Parathyroid adenoma (tissue), 2 donors: ENCODE measurements at regions not wholly inside any gene's neighbourhood (a gene's known extent, or its start where the extent isn't known, plus 50 kb on each side); places are given as distances from the start of the nearest gene placed in this dataset.

Experiments used
- H2AFZ ChIP-seq: fragments of 300-600 bp; sonication (generic); one replicate; pipeline ENCODE4 v1.7.0; 2017; ENCODE audit warnings: antibody characterized with exemption, mild to moderate bottlenecking
- H3K27ac ChIP-seq: fragments of 300-600 bp; sonication (generic); one replicate; pipeline ENCODE4 v1.7.0; 2017
- H3K27me3 ChIP-seq: fragments of 300-600 bp; sonication (generic); one replicate; pipeline ENCODE4 v1.7.0; 2017; ENCODE audit warnings: low read length; ENCODE audit not compliant: control insufficient read depth, insufficient read depth
- H3K36me3 ChIP-seq: fragments of 300-600 bp; sonication (generic); one replicate; pipeline ENCODE4 v1.7.0; 2017; ENCODE audit warnings: low read length; ENCODE audit not compliant: control insufficient read depth, insufficient read depth
- H3K4me1 ChIP-seq: fragments of 300-600 bp; sonication (generic); one replicate; pipeline ENCODE4 v1.7.0; 2017; ENCODE audit warnings: control low read depth
- H3K4me2 ChIP-seq: fragments of 300-600 bp; sonication (generic); one replicate; pipeline ENCODE4 v1.7.0; 2017; ENCODE audit warnings: low read length
- H3K4me3 ChIP-seq: fragments of 300-600 bp; sonication (generic); one replicate; pipeline ENCODE4 v1.7.0; 2017; ENCODE audit warnings: low read depth, low read length
- H3K79me2 ChIP-seq: fragments of 300-600 bp; sonication (generic); one replicate; pipeline ENCODE4 v1.7.0; 2017; ENCODE audit warnings: control low read depth
- H3K9ac ChIP-seq: fragments of 300-600 bp; sonication (generic); one replicate; pipeline ENCODE4 v1.7.0; 2017; ENCODE audit warnings: mild to moderate bottlenecking
- H3K9me3 ChIP-seq: fragments of 300-600 bp; sonication (generic); one replicate; pipeline ENCODE4 v1.7.0; 2017; ENCODE audit warnings: low read length; ENCODE audit not compliant: control insufficient read depth
- TF ChIP-seq, protein P1 (sequence below): fragments of 300-600 bp; sonication (generic); IDR thresholded peaks from one replicate; pipeline ENCODE4 v1.7.0; 2017; ENCODE audit warnings: antibody characterized with exemption, mild to moderate bottlenecking
- donor health status: primary hyperparathyroidism.

DNA sequence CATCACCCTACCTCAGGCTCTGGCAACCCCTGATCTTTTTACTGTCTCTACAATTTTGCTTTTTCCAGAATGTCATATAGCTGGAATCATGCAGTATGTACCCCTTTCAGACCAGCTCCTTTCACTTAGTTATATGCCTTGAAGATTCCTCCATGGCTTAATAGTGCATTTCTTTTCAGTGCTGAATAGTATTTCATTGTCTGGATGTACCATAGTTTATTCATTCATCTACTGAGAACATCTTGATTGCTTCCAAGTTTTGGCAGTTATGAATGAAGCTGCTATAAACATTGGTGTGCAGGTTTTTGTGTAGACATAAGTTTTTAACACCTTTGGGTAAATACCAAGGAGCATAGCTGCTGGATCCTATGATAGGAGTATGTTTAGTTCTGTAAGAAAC, 50.8 kb upstream of the ANP32A start:
- Histone ChIP-seq H3K9ac (no peak overlapping the region), H3K79me2 (no peaks in the 10 kb centered on the region), H2AFZ (no peak overlapping the region)

DNA sequence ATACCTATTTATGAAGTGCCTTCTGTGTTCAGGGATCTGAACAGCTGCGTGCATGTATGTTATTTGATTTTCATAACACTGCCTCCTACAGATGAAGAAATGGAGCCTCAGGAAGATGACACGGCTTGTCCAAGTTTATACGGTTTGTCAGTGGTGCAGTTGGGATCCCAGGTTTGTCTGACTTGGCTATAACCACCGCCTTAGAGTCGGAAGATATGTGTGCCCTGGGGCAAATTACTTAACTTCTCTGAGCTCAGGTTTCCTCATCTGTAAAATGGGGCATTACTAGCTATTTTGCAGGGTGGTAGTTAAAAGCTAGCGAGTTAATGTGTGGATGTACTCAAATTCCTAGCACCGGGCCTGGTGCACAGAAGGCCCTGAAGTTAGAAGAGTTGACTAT, 54.1 kb upstream of the ANP32A start:
- Histone ChIP-seq H3K27me3 (no peaks in the 10 kb centered on the region), H3K9me3 (no peaks in the 10 kb centered on the region), H3K4me3 (no peak overlapping the region), H3K4me2 (no peak overlapping the region), H3K27ac (no peak overlapping the region), H3K4me1 (no peaks in the 10 kb centered on the region), H3K36me3 (no peaks in the 10 kb centered on the region), H3K79me2 (no peaks in the 10 kb centered on the region), H3K9ac (no peak overlapping the region), H2AFZ (no peak overlapping the region)
- TF ChIP-seq, protein P1, sequence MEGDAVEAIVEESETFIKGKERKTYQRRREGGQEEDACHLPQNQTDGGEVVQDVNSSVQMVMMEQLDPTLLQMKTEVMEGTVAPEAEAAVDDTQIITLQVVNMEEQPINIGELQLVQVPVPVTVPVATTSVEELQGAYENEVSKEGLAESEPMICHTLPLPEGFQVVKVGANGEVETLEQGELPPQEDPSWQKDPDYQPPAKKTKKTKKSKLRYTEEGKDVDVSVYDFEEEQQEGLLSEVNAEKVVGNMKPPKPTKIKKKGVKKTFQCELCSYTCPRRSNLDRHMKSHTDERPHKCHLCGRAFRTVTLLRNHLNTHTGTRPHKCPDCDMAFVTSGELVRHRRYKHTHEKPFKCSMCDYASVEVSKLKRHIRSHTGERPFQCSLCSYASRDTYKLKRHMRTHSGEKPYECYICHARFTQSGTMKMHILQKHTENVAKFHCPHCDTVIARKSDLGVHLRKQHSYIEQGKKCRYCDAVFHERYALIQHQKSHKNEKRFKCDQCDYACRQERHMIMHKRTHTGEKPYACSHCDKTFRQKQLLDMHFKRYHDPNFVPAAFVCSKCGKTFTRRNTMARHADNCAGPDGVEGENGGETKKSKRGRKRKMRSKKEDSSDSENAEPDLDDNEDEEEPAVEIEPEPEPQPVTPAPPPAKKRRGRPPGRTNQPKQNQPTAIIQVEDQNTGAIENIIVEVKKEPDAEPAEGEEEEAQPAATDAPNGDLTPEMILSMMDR, result no peak

More for the DNA sequence above, 50.8 kb upstream of the ANP32A start:
- H3K27me3 ChIP-seq, result no peaks in the 10 kb centered on the region
- TF ChIP-seq, protein P1, result no peak
- no peak overlapping the region for H3K4me2 ChIP-seq
- no peaks in the 10 kb centered on the region for H3K36me3 ChIP-seq
- no peak overlapping the region for H3K4me3 ChIP-seq
- H3K27ac ChIP-seq, result no peak overlapping the region
- H3K4me1 ChIP-seq, result no peaks in the 10 kb centered on the region
- H3K9me3 ChIP-seq, result no peaks in the 10 kb centered on the region

DNA sequence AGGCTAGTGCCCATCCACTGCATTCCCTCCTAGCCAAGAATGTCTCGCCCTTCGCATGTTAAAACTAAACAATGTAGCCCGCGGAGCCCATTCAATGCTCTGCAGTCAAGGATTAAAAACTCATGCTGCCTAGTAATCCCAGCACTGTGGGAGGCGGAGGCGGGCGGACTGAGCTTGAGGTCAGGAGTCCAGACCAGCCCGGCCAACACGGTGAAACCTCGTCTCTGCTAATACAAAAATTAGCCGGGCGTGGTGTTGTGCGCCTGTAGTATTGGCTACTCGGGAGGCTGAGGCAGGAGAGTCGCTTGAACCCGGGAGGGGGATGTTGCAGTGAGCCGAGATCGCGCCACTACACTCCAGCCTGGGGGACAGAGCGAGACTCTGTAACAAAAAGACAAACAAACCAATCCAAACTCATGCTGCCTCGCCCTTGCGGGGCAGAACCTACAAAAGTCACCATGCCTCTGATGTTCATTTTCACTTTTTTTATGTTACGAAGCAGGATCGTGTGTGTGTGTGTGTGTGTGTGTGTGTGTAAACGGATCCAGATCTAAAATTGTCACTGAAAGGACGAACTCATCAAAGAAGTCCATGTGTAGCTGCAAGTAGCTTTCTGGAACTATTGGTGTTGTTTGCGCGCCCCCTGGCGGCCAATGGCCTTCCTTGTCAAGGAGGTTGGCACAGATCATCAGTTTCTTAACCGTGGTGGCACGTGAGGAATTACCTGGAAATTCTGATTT, 54.8 kb upstream of the SPESP1 start:
- H3K4me1 ChIP-seq, result no peaks in the 10 kb centered on the region
- H3K79me2 ChIP-seq, result no peaks in the 10 kb centered on the region
- TF ChIP-seq, protein P1, result peak; percentile 79
- H3K27me3 ChIP-seq, result no peaks in the 10 kb centered on the region
- no peak overlapping the region for H3K4me3 ChIP-seq
- H3K4me2 ChIP-seq, result no peak overlapping the region
- peak overlapping the region; percentile 51 for H2AFZ ChIP-seq
- no peak overlapping the region for H3K27ac ChIP-seq
- no peaks in the 10 kb centered on the region for H3K36me3 ChIP-seq
- no peak overlapping the region for H3K9ac ChIP-seq
- no peaks in the 10 kb centered on the region for H3K9me3 ChIP-seq

DNA sequence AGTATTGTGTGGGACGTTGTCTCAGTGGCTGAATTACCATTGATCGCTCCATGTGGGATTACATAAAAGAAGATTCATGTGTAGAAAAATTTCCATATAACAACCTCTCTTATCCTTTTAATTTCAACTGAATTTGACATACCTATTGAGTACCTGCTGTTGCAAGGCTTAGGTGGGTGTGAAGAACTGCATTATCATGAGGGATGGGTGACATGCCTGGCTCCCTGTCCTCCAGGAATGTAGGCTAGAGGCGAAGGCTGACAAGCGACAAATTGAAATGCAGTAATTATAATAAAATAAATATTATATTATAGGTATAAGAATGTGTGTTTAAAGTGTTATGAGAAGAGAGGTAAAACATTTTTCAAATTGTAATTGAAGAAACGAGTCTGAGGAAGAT, 52.7 kb upstream of the SPESP1 start:
- Histone ChIP-seq H3K79me2 (no peaks in the 10 kb centered on the region), H3K27ac (no peak overlapping the region), H3K4me1 (no peaks in the 10 kb centered on the region), H3K9ac (no peak overlapping the region), H2AFZ (no peak overlapping the region), H3K4me3 (no peak overlapping the region), H3K27me3 (no peaks in the 10 kb centered on the region), H3K4me2 (no peak overlapping the region), H3K36me3 (no peaks in the 10 kb centered on the region), H3K9me3 (no peaks in the 10 kb centered on the region)
- TF ChIP-seq, protein P1, result no peak

DNA sequence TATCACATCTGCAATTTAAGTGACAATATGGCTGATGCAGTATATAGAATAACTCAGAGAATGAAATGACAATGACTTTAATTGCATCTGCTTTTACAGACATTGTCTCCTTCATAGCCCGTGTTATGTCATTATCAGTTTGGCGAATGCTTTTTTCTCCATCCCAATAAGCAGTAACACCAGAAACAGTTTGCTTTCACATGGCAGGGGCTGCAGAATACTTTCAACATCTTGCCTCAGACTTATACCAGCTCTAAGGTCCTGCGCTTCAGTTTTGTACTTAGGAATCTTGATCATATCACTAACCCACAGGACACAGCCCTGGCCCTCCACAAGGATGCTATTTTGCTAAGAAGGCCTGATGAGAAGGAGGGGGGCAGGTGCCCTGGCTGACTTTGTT, 49.9 kb upstream of the SPESP1 start:
- Histone ChIP-seq H3K4me1 (no peaks in the 10 kb centered on the region), H3K27ac (no peak overlapping the region), H3K4me3 (no peak overlapping the region), H3K9me3 (no peaks in the 10 kb centered on the region), H3K79me2 (no peaks in the 10 kb centered on the region), H3K27me3 (no peaks in the 10 kb centered on the region), H3K36me3 (no peaks in the 10 kb centered on the region), H3K4me2 (no peak overlapping the region), H3K9ac (no peak overlapping the region), H2AFZ (no peak overlapping the region)
- TF ChIP-seq, protein P1, result no peak
